ENCODE measurements at regions not wholly inside any gene's neighbourhood (a gene's known extent, or its start where the extent isn't known, plus 50 kb on each side); places are given as distances from the start of the nearest gene placed in this dataset.

- no peak for TF ChIP-seq HDAC2 (IDR thresholded peaks at IDR 0.05; ENCODE audit: borderline replicate concordance in 1 of 2, low read depth in 2 of 2, low read length in 2 of 2)
- no peak for TF ChIP-seq BCL11A (IDR thresholded peaks at IDR 0.05; ENCODE audit: low read depth in 2 of 2, low read length in 2 of 2)
- TF ChIP-seq TAF7 (optimal IDR thresholded peaks at IDR 0.05; ENCODE audit: borderline replicate concordance, low read depth, low read length) = no peak
- no peak for TF ChIP-seq JUND (IDR thresholded peaks at IDR 0.05; ENCODE audit: low read length)
These were observed 114.8 kb downstream of the FAM76B start (continued) for GRCh38 chr11:95674657-95675358.
